CD4-positive, alpha-beta memory T cell (primary cell): ENCODE measurements at regions not wholly inside any gene's neighbourhood (a gene's known extent, or its start where the extent isn't known, plus 50 kb on each side); places are given as distances from the start of the nearest gene placed in this dataset.
"Not testable (repeated sequence)": the region's sequence is repeated elsewhere in the genome, so short reads cannot be mapped to it uniquely, and the experiment has no call there.

Experiments used
- CTCF ChIA-PET: fragments of 350-600 bp; sonication (Branson Sonifier 250); formaldehyde crosslinking; loops from one replicate; lab custom pipeline; 2021; ENCODE audit warnings: inconsistent platforms; ENCODE audit not compliant: partially characterized antibody; lab: Charles Lee
- POLR2A ChIA-PET: fragments of 350-600 bp; sonication (Branson Sonifier 250); formaldehyde crosslinking; loops from one replicate; lab custom pipeline; 2021; ENCODE audit not compliant: partially characterized antibody; lab: Charles Lee
- DNase-seq, 5 donors: peaks; one replicate each; pipeline versions ENCODE4 v3.0.0 to v3.0.0-alpha.2; 2020 to 2022; ENCODE audit warnings: mixed read lengths in 1 of 5
- H3K27ac ChIP-seq: one replicate; pipeline ENCODE4 v1.7.0; 2013; ENCODE audit warnings: low read depth, low read length
- H3K27me3 ChIP-seq: 2 replicates; pipeline ENCODE4 v1.7.0; 2013; ENCODE audit warnings: mild to moderate bottlenecking, low read length, moderate library complexity; ENCODE audit not compliant: insufficient read depth
- H3K36me3 ChIP-seq: 2 replicates; pipeline ENCODE4 v1.7.0; 2013; ENCODE audit warnings: mild to moderate bottlenecking, low read length, moderate library complexity; ENCODE audit not compliant: insufficient read depth
- H3K4me1 ChIP-seq: 2 replicates; pipeline ENCODE4 v1.7.0; 2013; ENCODE audit warnings: mild to moderate bottlenecking, low read length, moderate library complexity; ENCODE audit not compliant: insufficient read depth
- H3K4me3 ChIP-seq, 2 donors: one replicate each; pipeline ENCODE4 v1.7.0; 2013; ENCODE audit warnings: low read length in 2 of 2, mild to moderate bottlenecking in 1 of 2
- H3K9me3 ChIP-seq, 2 donors: one replicate each; pipeline ENCODE4 v1.7.0; 2013; ENCODE audit warnings: low read length in 2 of 2, control low read depth in 1 of 2; ENCODE audit not compliant: control insufficient read depth in 1 of 2
- H3K27ac Mint-ChIP-seq, 7 donors: one replicate each; pipeline ENCODE4 v1.8.0; 2020 to 2021; ENCODE audit warnings: mixed read lengths in 7 of 7, mild to moderate bottlenecking in 6 of 7, inconsistent platforms in 3 of 7, moderate library complexity in 3 of 7
- H3K27me3 Mint-ChIP-seq, 2 donors: one replicate each; pipeline ENCODE4 v1.8.0; 2020 to 2021; ENCODE audit warnings: mixed read lengths in 2 of 2
- H3K36me3 Mint-ChIP-seq, 2 donors: one replicate each; pipeline ENCODE4 v1.8.0; 2020 to 2021; ENCODE audit warnings: mixed read lengths in 2 of 2, inconsistent platforms in 1 of 2, mild to moderate bottlenecking in 1 of 2
- H3K4me1 Mint-ChIP-seq, 4 donors: one replicate each; pipeline ENCODE4 v1.8.0; 2020 to 2021; ENCODE audit warnings: mixed read lengths in 4 of 4, mild to moderate bottlenecking in 1 of 4
- H3K4me3 Mint-ChIP-seq, 8 donors: one replicate each; pipeline ENCODE4 v1.8.0; 2020 to 2021; ENCODE audit warnings: mixed read lengths in 8 of 8, mild to moderate bottlenecking in 7 of 8, moderate library complexity in 6 of 8, inconsistent platforms in 3 of 8
- H3K9me3 Mint-ChIP-seq, 8 donors: one replicate each; pipeline ENCODE4 v1.8.0; 2020 to 2021; ENCODE audit warnings: mixed read lengths in 8 of 8, mild to moderate bottlenecking in 5 of 8, inconsistent platforms in 3 of 8, moderate library complexity in 1 of 8
- intact Hi-C: fragments of 100-400 bp; cut with micrococcal nuclease; formaldehyde crosslinking; loops from one replicate; pipeline ENCODE4 v1.15.1; 2023

DNA sequence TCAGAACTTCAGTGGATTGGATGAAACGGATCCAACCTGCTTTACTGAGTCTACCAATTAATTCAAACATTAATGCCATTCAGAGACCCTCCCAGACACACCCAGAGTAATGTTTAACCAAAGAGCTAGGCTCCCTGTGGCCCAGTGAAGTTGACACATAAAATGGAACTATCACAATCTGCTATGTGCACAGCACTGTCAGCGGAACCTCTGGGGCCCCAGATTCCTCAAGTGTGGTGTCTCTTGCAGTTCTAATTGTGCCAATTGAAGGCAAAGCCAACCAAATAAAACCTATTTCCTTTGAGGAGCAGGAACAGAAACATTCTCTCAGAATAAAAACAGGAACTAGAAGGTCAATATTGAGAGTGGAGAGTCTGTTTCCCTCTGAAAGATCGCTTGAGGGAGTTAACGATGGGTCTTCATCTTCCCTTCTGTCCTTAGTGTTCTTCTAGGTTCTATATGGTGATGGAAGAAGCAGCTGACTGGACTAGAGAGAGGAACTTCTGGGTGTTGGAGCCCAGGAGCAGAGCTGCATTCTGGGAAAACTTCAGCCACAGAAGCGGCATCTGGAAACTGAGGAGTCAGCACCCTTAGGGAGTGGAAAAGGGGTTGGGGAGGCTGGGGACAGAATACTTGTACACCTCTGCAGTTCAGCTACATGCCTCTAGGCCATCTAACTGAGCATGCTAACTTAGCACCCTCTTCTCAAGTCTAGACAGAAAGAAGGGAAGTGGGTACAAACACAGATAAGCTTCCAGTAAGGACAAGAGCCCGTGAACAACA, 174.4 kb upstream of the FBXO11 start:
- H3K27ac Mint-ChIP-seq, result no peak overlapping the region
- no peaks in the 10 kb centered on the region for H3K4me1 Mint-ChIP-seq
- Histone ChIP-seq H3K4me1 (no peaks in the 10 kb centered on the region), H3K27ac (no peak overlapping the region), H3K36me3 (no peaks in the 10 kb centered on the region), H3K4me3 (no peak overlapping the region), H3K27me3 (no peaks in the 10 kb centered on the region), H3K9me3 (no peaks in the 10 kb centered on the region)
- no peaks in the 10 kb centered on the region for H3K36me3 Mint-ChIP-seq
- ChIA-PET CTCF (interaction anchor here (1.2 kb wide), 1 partner anchor 217 kb away, joined by 3 read pairs; no protein-coding TSS in a partner anchor), POLR2A (no interaction called here)
- DNase-seq, result no peak
- intact Hi-C loops, result no loop called here
- no peak overlapping the region for H3K4me3 Mint-ChIP-seq
- peaks cover 0 to 2% (median 0%) of the 10 kb centered on the region in 8 donors for H3K9me3 Mint-ChIP-seq
- H3K27me3 Mint-ChIP-seq, result peaks cover 1 to 4% of the 10 kb centered on the region in 2 donors

DNA sequence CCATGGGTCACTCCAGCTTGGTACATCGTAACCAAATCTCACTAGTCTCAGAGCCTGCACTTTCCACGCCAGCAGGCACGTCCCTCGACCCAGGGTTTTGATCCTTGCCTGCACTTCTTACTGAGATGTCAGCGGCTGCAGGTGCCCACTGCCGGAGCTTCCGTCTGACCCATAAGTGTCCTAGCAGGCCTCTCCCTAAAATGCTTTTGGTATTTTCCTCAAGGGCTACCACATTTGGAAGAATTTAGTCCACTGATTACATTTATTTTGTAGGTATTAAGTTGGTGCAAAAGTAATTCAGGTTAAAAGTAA, 175.0 kb upstream of the FBXO11 start:
- intact Hi-C loops, result no loop called here

DNA sequence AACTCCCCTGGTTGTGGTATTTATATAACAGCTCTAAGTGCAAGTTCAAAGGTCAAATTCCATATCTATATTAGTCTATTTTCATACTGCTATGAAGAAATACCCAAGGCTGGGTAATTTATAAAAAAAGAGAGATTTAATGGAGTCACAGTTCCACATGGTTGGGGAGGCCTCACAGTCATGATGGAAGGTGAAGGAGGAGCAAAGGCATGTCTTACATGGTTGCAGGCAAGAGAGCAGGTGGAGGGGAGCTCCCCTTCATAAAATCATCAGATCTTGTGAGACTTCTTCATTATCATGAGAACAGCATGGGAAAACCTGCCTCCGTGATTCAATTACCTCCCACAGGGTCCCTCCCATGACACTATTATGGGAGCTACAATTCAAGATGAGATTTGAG, 179.6 kb upstream of the FBXO11 start:
- H3K4me1 ChIP-seq, result no peaks in the 10 kb centered on the region
- H3K9me3 Mint-ChIP-seq, result peaks cover 0 to 2% (median 0%) of the 10 kb centered on the region in 8 donors
- no peaks in the 10 kb centered on the region for H3K27me3 ChIP-seq
- DNase-seq, result no peak
- no peaks in the 10 kb centered on the region for H3K36me3 Mint-ChIP-seq
- no peaks in the 10 kb centered on the region for H3K4me1 Mint-ChIP-seq
- H3K4me3 Mint-ChIP-seq, result no peak overlapping the region
- H3K9me3 ChIP-seq, result no peaks in the 10 kb centered on the region
- ChIA-PET POLR2A (no interaction called here), CTCF (no interaction called here)
- no peak overlapping the region for H3K27ac ChIP-seq
- no peak overlapping the region for H3K27ac Mint-ChIP-seq
- intact Hi-C loops, result no loop called here
- H3K36me3 ChIP-seq, result no peaks in the 10 kb centered on the region
- peaks cover 1 to 4% of the 10 kb centered on the region in 2 donors for H3K27me3 Mint-ChIP-seq
- no peak overlapping the region for H3K4me3 ChIP-seq

More for the DNA sequence above, 175.0 kb upstream of the FBXO11 start:
- H3K4me1 Mint-ChIP-seq, result no peaks in the 10 kb centered on the region
- peaks cover 0 to 2% (median 0%) of the 10 kb centered on the region in 8 donors for H3K9me3 Mint-ChIP-seq
- H3K4me3 ChIP-seq, result no peak overlapping the region
- H3K9me3 ChIP-seq, result no peaks in the 10 kb centered on the region
- H3K27ac ChIP-seq, result no peak overlapping the region
- CTCF ChIA-PET, result interaction anchor here (0.8 to 1.2 kb wide), 2 partner anchors 8 to 218 kb away, joined by 3 read pairs; no protein-coding TSS in a partner anchor
- H3K36me3 Mint-ChIP-seq, result no peaks in the 10 kb centered on the region
- no peak overlapping the region for H3K4me3 Mint-ChIP-seq
- no peaks in the 10 kb centered on the region for H3K27me3 ChIP-seq
- no peak overlapping the region for H3K27ac Mint-ChIP-seq
- peaks cover 1 to 4% of the 10 kb centered on the region in 2 donors for H3K27me3 Mint-ChIP-seq
- no peak for DNase-seq
- H3K36me3 ChIP-seq, result no peaks in the 10 kb centered on the region
- POLR2A ChIA-PET, result no interaction called here
- no peaks in the 10 kb centered on the region for H3K4me1 ChIP-seq

DNA sequence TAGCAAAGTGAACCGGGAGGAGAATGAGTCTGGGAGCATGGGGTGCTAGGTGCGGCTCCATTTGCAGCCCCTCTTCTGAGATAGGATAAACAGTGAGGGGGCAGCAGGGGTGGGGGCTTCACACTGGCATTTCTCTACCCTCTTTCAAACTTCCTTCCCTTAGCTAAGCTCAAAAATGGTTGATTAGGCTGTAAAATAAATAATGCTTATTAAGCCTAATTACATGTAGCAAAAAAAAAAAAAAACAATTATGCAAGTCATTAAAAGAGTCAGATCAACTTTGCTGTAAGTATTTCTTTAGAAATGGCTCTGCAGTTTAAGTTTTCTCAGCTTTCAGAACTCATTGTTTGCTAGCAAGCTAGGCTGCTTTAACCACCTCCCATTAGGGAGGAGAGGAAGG, 182.7 kb upstream of the FBXO11 start:
- no peak for DNase-seq
- no peaks in the 10 kb centered on the region for H3K36me3 Mint-ChIP-seq
- no peak overlapping the region for H3K27ac Mint-ChIP-seq
- intact Hi-C loops, result no loop called here
- peaks cover 0 to 2% (median 0%) of the 10 kb centered on the region in 8 donors for H3K9me3 Mint-ChIP-seq
- Histone ChIP-seq H3K4me3 (no peak overlapping the region), H3K9me3 (no peaks in the 10 kb centered on the region), H3K4me1 (no peaks in the 10 kb centered on the region), H3K27me3 (no peaks in the 10 kb centered on the region), H3K36me3 (no peaks in the 10 kb centered on the region), H3K27ac (no peak overlapping the region)
- no peak overlapping the region for H3K4me3 Mint-ChIP-seq
- ChIA-PET POLR2A (no interaction called here), CTCF (interaction anchor here (0.6 to 3.4 kb wide), 4 partner anchors 17 to 322 kb away, joined by 3 to 21 read pairs (median 4); no protein-coding TSS in a partner anchor)
- no peaks in the 10 kb centered on the region for H3K4me1 Mint-ChIP-seq
- peaks cover 0 to 1% of the 10 kb centered on the region in 2 donors for H3K27me3 Mint-ChIP-seq

DNA sequence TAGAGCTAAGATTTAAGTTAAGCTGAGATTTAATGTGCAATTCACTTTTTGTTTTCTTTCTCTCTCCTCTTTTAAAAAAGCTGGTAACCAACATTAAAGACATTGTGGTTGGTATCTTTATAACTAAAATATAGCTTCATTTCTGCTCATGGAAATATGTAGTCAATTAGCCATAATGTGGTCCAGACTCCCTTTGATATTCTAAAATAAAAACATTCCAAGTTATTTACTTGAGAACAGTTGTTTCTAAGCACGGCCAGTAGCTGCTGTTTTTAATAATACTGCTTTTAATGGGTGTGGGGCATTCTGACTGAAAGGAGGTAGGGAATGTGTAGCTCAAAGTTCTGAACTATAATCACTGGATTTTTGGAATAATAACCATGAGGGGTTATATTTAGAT, 183.3 kb upstream of the FBXO11 start:
- ChIA-PET POLR2A (no interaction called here), CTCF (interaction anchor here (0.8 to 3.4 kb wide), 5 partner anchors 16 to 322 kb away, joined by 3 to 21 read pairs (median 4); no protein-coding TSS in a partner anchor)
- intact Hi-C loops, result no loop called here
- Histone ChIP-seq H3K4me1 (no peaks in the 10 kb centered on the region), H3K36me3 (no peaks in the 10 kb centered on the region), H3K27ac (no peak overlapping the region), H3K27me3 (no peaks in the 10 kb centered on the region), H3K9me3 (no peaks in the 10 kb centered on the region), H3K4me3 (no peak overlapping the region)
- H3K27me3 Mint-ChIP-seq, result no peaks in the 10 kb centered on the region
- DNase-seq, result no peak
- H3K4me1 Mint-ChIP-seq, result no peaks in the 10 kb centered on the region
- H3K36me3 Mint-ChIP-seq, result no peaks in the 10 kb centered on the region
- peaks cover 0 to 2% (median 0%) of the 10 kb centered on the region in 8 donors for H3K9me3 Mint-ChIP-seq
- H3K27ac Mint-ChIP-seq, result no peak overlapping the region
- H3K4me3 Mint-ChIP-seq, result no peak overlapping the region

DNA sequence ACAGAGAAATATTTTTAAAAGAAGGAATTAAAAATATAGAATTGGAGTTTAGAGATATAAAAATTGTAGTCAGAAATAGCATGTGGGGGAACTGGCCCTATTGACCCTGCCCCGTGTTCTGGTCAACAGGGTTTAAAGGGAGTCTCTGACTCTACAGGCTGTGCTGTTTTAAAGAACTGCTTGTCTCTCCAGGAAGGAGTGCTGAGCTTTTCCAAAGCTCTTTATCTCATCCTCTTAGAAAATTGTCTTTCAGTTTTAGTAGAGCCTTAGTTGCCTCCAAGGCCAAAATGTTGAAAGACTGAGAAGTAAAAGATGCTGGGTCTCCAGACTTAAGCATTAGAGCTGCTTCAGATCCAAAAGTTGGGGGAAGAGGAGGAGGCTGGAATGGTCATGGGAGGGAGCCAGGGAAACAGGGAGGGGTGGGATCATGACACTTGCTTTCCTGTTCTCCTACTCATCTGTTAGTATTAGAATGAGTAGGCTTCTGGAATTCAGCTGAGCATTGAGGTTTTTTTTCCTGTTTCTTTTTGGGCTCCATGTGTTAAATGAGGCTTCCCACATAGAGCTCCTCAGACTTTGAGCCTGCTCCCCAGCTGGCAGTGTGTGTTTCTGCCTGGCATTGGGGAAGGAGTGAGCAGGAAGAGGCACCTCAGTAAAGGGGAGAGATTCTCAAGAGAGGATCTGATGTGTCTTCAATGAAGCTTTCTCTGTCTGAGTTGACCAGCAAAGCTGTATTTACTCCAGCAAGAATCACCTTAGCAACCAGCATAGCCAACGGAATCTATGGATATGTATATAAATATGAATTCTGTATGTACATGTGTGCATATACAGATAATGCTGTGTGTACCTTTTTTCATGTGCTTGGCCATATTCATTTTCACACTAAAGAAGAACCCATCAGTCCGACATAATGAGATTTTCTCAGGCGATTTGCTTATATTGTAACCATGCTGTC, 186.8 kb upstream of the FBXO11 start:
- Histone ChIP-seq H3K36me3 (no peaks in the 10 kb centered on the region), H3K27me3 (no peaks in the 10 kb centered on the region), H3K4me3 (no peak overlapping the region), H3K9me3 (no peaks in the 10 kb centered on the region), H3K4me1 (no peaks in the 10 kb centered on the region), H3K27ac (no peak overlapping the region)
- H3K27ac Mint-ChIP-seq, result no peak overlapping the region
- intact Hi-C loops, result no loop called here
- ChIA-PET CTCF (no interaction called here), POLR2A (interaction anchor here (0.5 kb wide), 1 partner anchor 351 kb away, joined by 3 read pairs; no protein-coding TSS in a partner anchor)
- H3K9me3 Mint-ChIP-seq, result no peaks in the 10 kb centered on the region
- DNase-seq, result no peak
- no peaks in the 10 kb centered on the region for H3K36me3 Mint-ChIP-seq
- H3K4me1 Mint-ChIP-seq, result no peaks in the 10 kb centered on the region
- no peak overlapping the region for H3K4me3 Mint-ChIP-seq
- H3K27me3 Mint-ChIP-seq, result peaks cover 6 to 10% of the 10 kb centered on the region in 2 donors

DNA sequence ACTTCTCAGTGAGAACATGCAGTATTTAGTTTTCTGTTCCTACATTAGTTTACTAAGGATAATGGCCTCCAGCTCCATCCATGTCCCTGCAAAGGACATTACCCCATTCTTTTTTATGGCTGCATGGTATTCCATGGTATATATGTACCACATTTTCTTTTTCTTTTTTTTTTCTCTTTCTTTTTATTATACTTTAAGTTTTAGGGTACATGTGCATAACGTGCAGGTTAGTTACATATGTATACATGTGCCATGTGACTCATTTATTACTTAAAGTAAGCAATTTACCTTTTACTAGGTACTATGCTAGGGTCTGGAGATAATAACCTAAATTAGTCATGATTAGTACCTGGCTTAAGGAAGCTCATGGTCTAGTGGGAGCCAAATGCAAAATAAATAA, 190.5 kb upstream of the FBXO11 start:
- H3K36me3 ChIP-seq, H3K27ac Mint-ChIP-seq, H3K9me3 Mint-ChIP-seq, H3K36me3 Mint-ChIP-seq, H3K27me3 ChIP-seq, DNase-seq, intact Hi-C loops, H3K4me1 ChIP-seq, H3K27ac ChIP-seq, H3K4me1 Mint-ChIP-seq, CTCF ChIA-PET, H3K4me3 ChIP-seq, H3K4me3 Mint-ChIP-seq, POLR2A ChIA-PET, H3K9me3 ChIP-seq: not testable (repeated sequence)
- peaks cover 7 to 19% of the 10 kb centered on the region in 2 donors for H3K27me3 Mint-ChIP-seq
